ENCODE measurements at regions not wholly inside any gene's neighbourhood (a gene's known extent, or its start where the extent isn't known, plus 50 kb on each side); places are given as distances from the start of the nearest gene placed in this dataset.
A peak's percentile ranks its signal among the peaks of the same experiment; 100 is the strongest.

DNA sequence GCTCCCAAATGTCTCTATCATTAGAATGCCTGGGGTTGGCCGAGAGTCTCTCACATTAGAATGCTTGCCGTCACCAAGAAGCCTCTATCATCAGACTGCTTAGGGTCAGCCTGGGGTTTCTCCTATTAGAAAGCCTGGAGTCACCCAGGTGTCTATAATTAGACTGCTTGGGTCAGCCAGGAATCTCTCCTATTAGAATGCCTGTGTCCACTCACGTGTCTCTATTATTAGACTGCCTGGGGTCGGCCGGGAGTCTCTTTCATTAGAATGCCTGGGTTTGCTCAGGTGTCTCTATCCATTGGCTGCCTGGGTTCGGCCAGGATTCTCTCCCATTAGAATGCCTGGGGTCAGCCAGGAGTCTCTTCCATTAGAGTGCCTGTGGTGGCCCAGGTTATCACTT lies 1453.1 kb downstream of the UQCRFS1 start:
- H3K9me3 ChIP-seq, result no peaks in the 10 kb centered on the region
- H3K36me3 ChIP-seq, result no peaks in the 10 kb centered on the region
- H3K4me3 ChIP-seq, result no peak overlapping the region
- DNase-seq (no peak), ATAC-seq (peak in 1 of 2 donors; percentile 74)
- H3K27me3 ChIP-seq, result no peaks in the 10 kb centered on the region
- intact Hi-C loops (cut with DNase I; ENCODE audit: low total_unique reads) (no loop called here), in situ Hi-C loops (cut with MboI; ENCODE audit: low sequenced_read_pairs in 4 of 4) (no loop called here)
- TF ChIP-seq POLR2A (IDR thresholded peaks at IDR 0.05), result no peak
- TF ChIP-seq, protein P1, sequence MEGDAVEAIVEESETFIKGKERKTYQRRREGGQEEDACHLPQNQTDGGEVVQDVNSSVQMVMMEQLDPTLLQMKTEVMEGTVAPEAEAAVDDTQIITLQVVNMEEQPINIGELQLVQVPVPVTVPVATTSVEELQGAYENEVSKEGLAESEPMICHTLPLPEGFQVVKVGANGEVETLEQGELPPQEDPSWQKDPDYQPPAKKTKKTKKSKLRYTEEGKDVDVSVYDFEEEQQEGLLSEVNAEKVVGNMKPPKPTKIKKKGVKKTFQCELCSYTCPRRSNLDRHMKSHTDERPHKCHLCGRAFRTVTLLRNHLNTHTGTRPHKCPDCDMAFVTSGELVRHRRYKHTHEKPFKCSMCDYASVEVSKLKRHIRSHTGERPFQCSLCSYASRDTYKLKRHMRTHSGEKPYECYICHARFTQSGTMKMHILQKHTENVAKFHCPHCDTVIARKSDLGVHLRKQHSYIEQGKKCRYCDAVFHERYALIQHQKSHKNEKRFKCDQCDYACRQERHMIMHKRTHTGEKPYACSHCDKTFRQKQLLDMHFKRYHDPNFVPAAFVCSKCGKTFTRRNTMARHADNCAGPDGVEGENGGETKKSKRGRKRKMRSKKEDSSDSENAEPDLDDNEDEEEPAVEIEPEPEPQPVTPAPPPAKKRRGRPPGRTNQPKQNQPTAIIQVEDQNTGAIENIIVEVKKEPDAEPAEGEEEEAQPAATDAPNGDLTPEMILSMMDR (IDR thresholded peaks at IDR 0.05 in 4 of 5, conservative IDR thresholded peaks at IDR 0.05 in 1 of 5), result no peak
- peaks cover 0 to 10% of the 10 kb centered on the region in 2 donors for H3K4me1 ChIP-seq
- no peak overlapping the region for H3K27ac ChIP-seq

DNA sequence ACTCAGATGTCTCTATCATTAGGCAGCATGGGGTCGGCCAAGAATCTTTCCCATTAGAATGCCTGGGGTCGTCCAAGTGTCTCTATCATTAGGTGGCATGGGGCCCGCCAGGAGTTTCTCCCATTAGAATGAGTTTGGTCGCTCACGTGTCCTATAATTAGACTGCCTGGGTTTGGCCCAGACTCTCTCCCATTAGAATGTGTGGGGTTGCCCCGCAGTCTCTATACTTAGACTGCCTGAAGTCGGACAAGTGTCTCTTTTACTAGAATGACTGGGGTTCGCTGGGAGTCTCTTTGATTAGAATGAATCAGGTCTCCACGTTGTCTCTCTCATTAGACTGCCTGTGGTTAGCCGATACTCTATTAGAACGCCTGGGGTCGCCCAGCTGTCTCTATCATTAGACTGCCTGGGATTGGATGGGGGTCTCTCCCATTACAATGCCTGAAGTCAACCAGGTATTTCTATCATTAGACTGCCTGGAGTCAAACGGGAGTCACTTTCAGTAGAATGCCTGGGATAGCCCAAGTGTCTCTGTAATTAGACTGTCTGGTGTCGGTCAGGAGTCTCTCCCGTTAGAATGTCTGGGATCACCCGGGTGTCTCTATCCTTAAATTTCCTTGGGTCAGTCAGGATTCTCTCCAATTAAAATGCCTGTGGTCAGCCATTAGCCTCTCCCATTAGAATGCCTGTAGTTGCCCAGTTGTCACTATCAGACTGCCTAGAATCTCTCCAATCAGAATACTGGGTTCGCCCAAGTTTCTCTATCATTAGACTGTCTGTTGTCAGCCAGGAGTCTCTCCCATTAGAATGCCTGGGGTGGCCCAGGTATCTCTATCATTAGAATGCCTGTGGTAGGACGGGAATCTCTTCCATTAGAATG lies 1454.1 kb downstream of the UQCRFS1 start:
- Histone ChIP-seq H3K36me3 (no peaks in the 10 kb centered on the region), H3K4me1 (peaks cover 0 to 10% of the 10 kb centered on the region in 2 donors), H3K4me3 (no peak overlapping the region), H3K9me3 (no peaks in the 10 kb centered on the region), H3K27me3 (no peaks in the 10 kb centered on the region), H3K27ac (no peak overlapping the region)
- intact Hi-C loops (cut with DNase I; ENCODE audit: low total_unique reads), result no loop called here
- TF ChIP-seq, protein P1 (IDR thresholded peaks at IDR 0.05 in 4 of 5, conservative IDR thresholded peaks at IDR 0.05 in 1 of 5), result no peak
- no peak for TF ChIP-seq POLR2A (IDR thresholded peaks at IDR 0.05)
- ATAC-seq, result no peak
- in situ Hi-C loops (cut with MboI; ENCODE audit: low sequenced_read_pairs in 4 of 4), result no loop called here
- no peak for DNase-seq

DNA sequence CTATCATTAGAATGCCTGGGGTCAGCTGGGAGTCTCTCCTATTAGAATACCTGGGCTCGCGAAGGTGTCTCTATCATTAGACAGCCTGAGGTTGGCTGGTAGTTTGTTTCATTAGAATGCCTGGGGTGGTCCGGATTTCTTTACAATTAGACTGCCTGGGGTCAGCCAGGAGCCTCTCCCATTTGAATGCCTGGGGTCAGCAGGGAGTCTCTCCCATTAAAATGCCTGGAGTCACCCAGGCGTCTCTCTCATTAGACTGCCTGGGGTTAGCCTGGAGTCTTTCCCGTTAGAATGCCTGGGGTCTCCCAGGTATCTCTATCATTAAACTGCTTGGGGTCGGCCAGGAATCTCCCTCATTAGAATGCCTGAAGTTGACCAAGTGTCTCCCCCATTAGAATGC lies 1458.3 kb downstream of the UQCRFS1 start:
- no peaks in the 10 kb centered on the region for H3K27me3 ChIP-seq
- H3K4me3 ChIP-seq, result no peak overlapping the region
- H3K9me3 ChIP-seq, result no peaks in the 10 kb centered on the region
- no peak for DNase-seq
- ATAC-seq, result no peak
- in situ Hi-C loops (cut with MboI; ENCODE audit: low sequenced_read_pairs in 4 of 4), result no loop called here
- H3K36me3 ChIP-seq, result no peaks in the 10 kb centered on the region
- intact Hi-C loops (cut with DNase I; ENCODE audit: low total_unique reads), result no loop called here
- H3K4me1 ChIP-seq, result peaks cover 0 to 5% of the 10 kb centered on the region in 2 donors
- TF ChIP-seq POLR2A (IDR thresholded peaks at IDR 0.05), result no peak
- TF ChIP-seq, protein P1 (IDR thresholded peaks at IDR 0.05 in 4 of 5, conservative IDR thresholded peaks at IDR 0.05 in 1 of 5), result no peak
- H3K27ac ChIP-seq, result no peak overlapping the region

DNA sequence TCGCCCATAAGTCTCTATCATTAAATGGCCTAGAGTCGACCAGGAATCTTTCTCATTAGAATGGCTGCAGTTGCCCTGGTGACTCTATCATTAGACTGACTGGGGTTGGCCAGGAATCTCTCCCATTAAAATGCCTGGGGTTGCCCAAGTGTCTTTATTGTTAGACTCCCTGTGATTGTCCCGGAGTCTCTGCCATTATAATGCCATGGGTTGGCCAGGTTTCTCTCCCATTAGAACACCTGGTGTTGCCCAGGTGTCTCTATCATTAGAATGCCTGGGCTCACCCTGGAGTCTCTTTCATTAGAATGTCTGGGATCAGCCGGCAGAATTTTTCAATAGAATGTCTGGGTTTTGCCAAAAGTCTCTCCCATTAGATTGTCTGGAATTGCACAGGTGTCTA lies 1459.3 kb downstream of the UQCRFS1 start:
- Histone ChIP-seq H3K27me3 (no peaks in the 10 kb centered on the region), H3K4me1 (no peaks in the 10 kb centered on the region), H3K27ac (no peak overlapping the region), H3K36me3 (no peaks in the 10 kb centered on the region), H3K4me3 (no peak overlapping the region), H3K9me3 (no peaks in the 10 kb centered on the region)
- ATAC-seq, result no peak
- in situ Hi-C loops (cut with MboI; ENCODE audit: low sequenced_read_pairs in 4 of 4), result no loop called here
- intact Hi-C loops (cut with DNase I; ENCODE audit: low total_unique reads), result no loop called here
- no peak for DNase-seq
- TF ChIP-seq, protein P1 (IDR thresholded peaks at IDR 0.05 in 4 of 5, conservative IDR thresholded peaks at IDR 0.05 in 1 of 5), result no peak
- TF ChIP-seq POLR2A (IDR thresholded peaks at IDR 0.05), result no peak

Data from gastrocnemius medialis (tissue), 4 donors.